ENCODE measurements at regions not wholly inside any gene's neighbourhood (a gene's known extent, or its start where the extent isn't known, plus 50 kb on each side); places are given as distances from the start of the nearest gene placed in this dataset.

DNA sequence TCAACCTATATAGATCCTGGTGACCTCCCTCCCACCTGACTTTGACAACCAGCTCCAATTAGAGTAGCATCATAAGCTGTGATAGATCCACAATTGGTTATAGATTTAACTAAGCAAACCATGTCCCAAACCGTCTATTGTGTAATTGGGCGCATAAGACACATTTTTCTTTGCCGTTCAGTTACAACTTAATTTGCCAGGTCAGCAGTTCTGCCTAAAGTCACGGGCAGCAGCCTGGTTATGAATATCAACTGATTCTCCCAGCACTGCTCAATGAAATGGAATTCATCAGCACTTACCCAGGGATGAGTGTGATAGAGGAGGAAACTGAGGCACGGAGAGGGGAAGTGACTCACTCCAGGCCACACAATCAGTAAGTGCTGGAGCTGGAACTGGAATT, 73.4 kb downstream of the KLHDC7A start:
- H3K4me1 ChIP-seq (ENCODE audit: insufficient read depth, low read length, poor library complexity, severe bottlenecking) = peaks cover 14% of the 10 kb centered on the region
- no peak for TF ChIP-seq EZH2 (IDR thresholded peaks at IDR 0.05; ENCODE audit: borderline replicate concordance, low read depth, low read length, poor library complexity, severe bottlenecking)
- TF ChIP-seq, protein P1, sequence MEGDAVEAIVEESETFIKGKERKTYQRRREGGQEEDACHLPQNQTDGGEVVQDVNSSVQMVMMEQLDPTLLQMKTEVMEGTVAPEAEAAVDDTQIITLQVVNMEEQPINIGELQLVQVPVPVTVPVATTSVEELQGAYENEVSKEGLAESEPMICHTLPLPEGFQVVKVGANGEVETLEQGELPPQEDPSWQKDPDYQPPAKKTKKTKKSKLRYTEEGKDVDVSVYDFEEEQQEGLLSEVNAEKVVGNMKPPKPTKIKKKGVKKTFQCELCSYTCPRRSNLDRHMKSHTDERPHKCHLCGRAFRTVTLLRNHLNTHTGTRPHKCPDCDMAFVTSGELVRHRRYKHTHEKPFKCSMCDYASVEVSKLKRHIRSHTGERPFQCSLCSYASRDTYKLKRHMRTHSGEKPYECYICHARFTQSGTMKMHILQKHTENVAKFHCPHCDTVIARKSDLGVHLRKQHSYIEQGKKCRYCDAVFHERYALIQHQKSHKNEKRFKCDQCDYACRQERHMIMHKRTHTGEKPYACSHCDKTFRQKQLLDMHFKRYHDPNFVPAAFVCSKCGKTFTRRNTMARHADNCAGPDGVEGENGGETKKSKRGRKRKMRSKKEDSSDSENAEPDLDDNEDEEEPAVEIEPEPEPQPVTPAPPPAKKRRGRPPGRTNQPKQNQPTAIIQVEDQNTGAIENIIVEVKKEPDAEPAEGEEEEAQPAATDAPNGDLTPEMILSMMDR (conservative IDR thresholded peaks at IDR 0.05; ENCODE audit: low read depth, low read length) = no peak
- POLR2A ChIA-PET (ENCODE audit: low non-redundant PET) = no interaction called here
- no peak overlapping the region for H3K27ac ChIP-seq (ENCODE audit: low read depth, low read length, poor library complexity, severe bottlenecking)
- no peak for DNase-seq (ENCODE audit: low spot score)
- no peaks in the 10 kb centered on the region for H3K9me3 ChIP-seq (ENCODE audit: low read depth, low read length, poor library complexity, severe bottlenecking)
- no peaks in the 10 kb centered on the region for H3K27me3 ChIP-seq (replicated peaks; ENCODE audit: insufficient read depth, low read depth, low read length, poor library complexity)
- CTCF ChIA-PET = interaction anchor here (3.1 kb wide), 1 partner anchor 21 kb away, joined by 25 read pairs; no protein-coding TSS in a partner anchor
- no TSS peak for BruUV-seq (replicated peaks)
- H3K4me3 ChIP-seq (ENCODE audit: low read depth, low read length, poor library complexity, severe bottlenecking) = no peak overlapping the region
- intact Hi-C loops (cut with micrococcal nuclease; ENCODE audit: unreplicated experiment) = no loop called here
- H3K36me3 ChIP-seq (ENCODE audit: insufficient read depth, low read length, poor library complexity, severe bottlenecking) = no peaks in the 10 kb centered on the region

DNA sequence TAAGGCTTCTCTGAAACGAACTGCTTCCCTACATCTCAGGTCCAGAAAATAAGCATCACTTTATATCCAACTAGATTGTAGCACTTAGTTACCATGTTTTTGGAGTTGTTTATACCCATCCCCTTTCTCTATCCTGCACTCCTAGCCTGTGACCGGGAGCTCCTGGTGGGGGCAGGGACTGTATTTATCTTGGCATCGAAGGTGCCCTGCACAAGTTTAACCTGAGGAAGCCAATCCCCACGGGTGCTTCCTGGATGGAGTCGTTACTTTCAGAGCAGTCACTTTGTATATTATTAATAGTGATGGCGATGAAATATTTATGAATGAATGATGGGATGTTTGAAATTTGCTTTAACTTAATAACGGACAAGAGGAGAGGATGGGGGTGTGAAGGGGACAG, 73.9 kb downstream of the KLHDC7A start:
- Histone ChIP-seq H3K4me3 (ENCODE audit: low read depth, low read length, poor library complexity, severe bottlenecking) (no peak overlapping the region), H3K9me3 (ENCODE audit: low read depth, low read length, poor library complexity, severe bottlenecking) (no peaks in the 10 kb centered on the region), H3K27me3 (replicated peaks; ENCODE audit: insufficient read depth, low read depth, low read length, poor library complexity) (no peaks in the 10 kb centered on the region), H3K36me3 (ENCODE audit: insufficient read depth, low read length, poor library complexity, severe bottlenecking) (no peaks in the 10 kb centered on the region), H3K27ac (ENCODE audit: low read depth, low read length, poor library complexity, severe bottlenecking) (no peak overlapping the region), H3K4me1 (ENCODE audit: insufficient read depth, low read length, poor library complexity, severe bottlenecking) (peaks cover 14% of the 10 kb centered on the region)
- DNase-seq (ENCODE audit: low spot score) = no peak
- intact Hi-C loops (cut with micrococcal nuclease; ENCODE audit: unreplicated experiment) = no loop called here
- no peak for TF ChIP-seq EZH2 (IDR thresholded peaks at IDR 0.05; ENCODE audit: borderline replicate concordance, low read depth, low read length, poor library complexity, severe bottlenecking)
- TF ChIP-seq, protein P1 (conservative IDR thresholded peaks at IDR 0.05; ENCODE audit: low read depth, low read length) = no peak
- ChIA-PET POLR2A (ENCODE audit: low non-redundant PET) (no interaction called here), CTCF (interaction anchor here (0.7 to 3.1 kb wide), 2 partner anchors 21 to 993 kb away, joined by 5 to 25 read pairs; no protein-coding TSS in a partner anchor)
- BruUV-seq (replicated peaks) = no TSS peak

DNA sequence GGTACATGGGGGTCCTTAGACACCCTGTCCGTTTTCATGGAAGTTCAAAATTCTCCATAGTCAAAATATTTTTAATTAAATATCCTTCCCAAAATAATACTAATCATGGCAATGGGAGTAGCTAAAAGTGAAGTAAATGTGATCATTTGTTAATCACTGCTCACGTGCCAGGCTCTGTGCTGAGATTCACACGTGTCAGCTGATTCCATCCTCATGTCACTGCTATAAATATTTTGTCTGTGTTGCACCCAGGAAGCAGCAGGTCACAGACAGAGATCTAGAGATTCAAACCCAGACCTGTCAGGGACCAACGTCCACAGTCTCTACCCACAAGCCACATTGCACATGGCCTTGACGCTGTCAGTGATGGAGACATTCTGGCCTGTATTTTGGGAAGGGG, 74.3 kb downstream of the KLHDC7A start:
- CTCF ChIA-PET = interaction anchor here (0.7 to 3.1 kb wide), 2 partner anchors 20 to 993 kb away, joined by 5 to 25 read pairs; no protein-coding TSS in a partner anchor
- no TSS peak for BruUV-seq (replicated peaks)
- POLR2A ChIA-PET (ENCODE audit: low non-redundant PET) = no interaction called here
- Histone ChIP-seq H3K27me3 (replicated peaks; ENCODE audit: insufficient read depth, low read depth, low read length, poor library complexity) (no peaks in the 10 kb centered on the region), H3K4me1 (ENCODE audit: insufficient read depth, low read length, poor library complexity, severe bottlenecking) (peaks cover 14% of the 10 kb centered on the region), H3K4me3 (ENCODE audit: low read depth, low read length, poor library complexity, severe bottlenecking) (no peak overlapping the region), H3K36me3 (ENCODE audit: insufficient read depth, low read length, poor library complexity, severe bottlenecking) (no peaks in the 10 kb centered on the region), H3K9me3 (ENCODE audit: low read depth, low read length, poor library complexity, severe bottlenecking) (no peaks in the 10 kb centered on the region), H3K27ac (ENCODE audit: low read depth, low read length, poor library complexity, severe bottlenecking) (no peak overlapping the region)
- DNase-seq (ENCODE audit: low spot score) = no peak
- no peak for TF ChIP-seq EZH2 (IDR thresholded peaks at IDR 0.05; ENCODE audit: borderline replicate concordance, low read depth, low read length, poor library complexity, severe bottlenecking)
- TF ChIP-seq, protein P1 (conservative IDR thresholded peaks at IDR 0.05; ENCODE audit: low read depth, low read length) = no peak
- intact Hi-C loops (cut with micrococcal nuclease; ENCODE audit: unreplicated experiment) = no loop called here
